Right lobe of liver (tissue), 6 donors: ENCODE measurements at regions not wholly inside any gene's neighbourhood (a gene's known extent, or its start where the extent isn't known, plus 50 kb on each side); places are given as distances from the start of the nearest gene placed in this dataset.

Experiments
- ATAC-seq, 4 donors: fragments of 200-7000 bp; cut with Tn5 transposase; one replicate each; pipeline ENCODE4 v1.9.1; 2020; ENCODE audit warnings: mild to moderate bottlenecking in 4 of 4, moderate library complexity in 4 of 4
- DNase-seq, 3 donors: peaks; one replicate each; pipeline ENCODE4 v3.0.0-alpha.2; 2020
- H3K27ac ChIP-seq, 3 donors: fragments of 200-600 bp; one replicate each; pipeline ENCODE4 v1.8.0; 2022
- H3K27me3 ChIP-seq, 2 donors: fragments of 200-600 bp; one replicate each; pipeline ENCODE4 v1.8.0; 2022
- H3K36me3 ChIP-seq, 4 donors: fragments of 200-600 bp; sonication (generic) in 1 of 4; one replicate each; pipeline versions ENCODE4 v1.5.1 to v1.8.0; 2017 to 2022; ENCODE audit warnings: control low read depth in 1 of 4
- H3K4me1 ChIP-seq, 4 donors: fragments of 200-600 bp; sonication (generic) in 1 of 4; one replicate each; pipeline versions ENCODE4 v1.5.1 to v1.8.0; 2017 to 2022; ENCODE audit warnings: control low read depth in 1 of 4
- H3K4me3 ChIP-seq, 3 donors: fragments of 200-600 bp; one replicate each; pipeline ENCODE4 v1.8.0; 2022
- H3K9me3 ChIP-seq, 4 donors: fragments of 200-600 bp; sonication (generic) in 1 of 4; one replicate each; pipeline versions ENCODE4 v1.5.1 to v1.8.0; 2017 to 2022; ENCODE audit warnings: control low read depth in 1 of 4
- POLR2A ChIP-seq: fragments of 450-650 bp; IDR thresholded peaks from one replicate; pipeline ENCODE4 v1.6.1; 2017; ENCODE audit warnings: antibody characterized with exemption, mild to moderate bottlenecking
- WGBS: methylation state at CpG from one replicate; pipeline ENCODE4 v1.1.6; 2018; ENCODE audit warnings: low coverage, low lambda C conversion rate; ENCODE audit not compliant: insufficient coverage; ENCODE audit errors: missing lambda C conversion rate; 5-methylcytosine and 5-hydroxymethylcytosine counted together
- intact Hi-C, 2 donors: fragments of 100-400 bp; cut with DNase I; formaldehyde crosslinking; loops; one replicate each; pipeline versions ENCODE4 v1.11.2 to v1.14.1; 2022
- TF ChIP-seq, protein P1 (sequence below), 4 donors: fragments of 200-600 bp in 3 of 4; fragments of 450-650 bp in 1 of 4; IDR thresholded peaks; one replicate each; pipeline versions ENCODE4 v1.5.1 to v1.8.0; 2016 to 2022; ENCODE audit warnings: antibody characterized with exemption in 4 of 4, mild to moderate bottlenecking in 2 of 4
- donor health status: DM: no; HTN: yes; CAD: no.
- donor health status: DM: no; HTN: no; CAD: no.
- donor health status: DM: no; HTN: no; CAD: no.
- donor health status: DM: no; HTN: yes; CAD: no.
- donor health status: DM: no; HTN: yes; CAD: no.

GRCh38 chr20:11098888-11099287 is 425.1 kb upstream of the JAG1 start:
- WGBS: 29% methylated on average over 1 of the region's 1 CpG
- no peak for ATAC-seq

DNA sequence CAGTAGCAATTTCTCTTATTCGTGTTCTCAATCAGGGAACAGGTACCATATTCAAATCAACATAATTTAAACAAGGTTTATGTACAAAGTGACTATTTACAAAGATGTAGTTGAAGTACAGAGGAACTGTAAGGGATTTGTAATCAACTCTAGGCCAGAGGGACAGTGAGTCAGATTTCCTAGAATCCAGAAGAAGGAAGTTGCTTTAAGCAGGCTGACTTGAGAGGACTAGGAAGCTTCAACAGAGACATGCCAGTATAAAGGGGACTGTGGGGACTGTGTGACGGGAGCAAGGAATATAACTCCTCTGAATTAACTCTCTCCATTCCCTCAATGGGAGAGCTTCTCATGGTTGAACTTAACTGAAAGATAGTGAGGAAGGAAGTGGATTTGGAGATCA is 427.4 kb upstream of the JAG1 start:
- Histone ChIP-seq H3K27ac (no peak overlapping the region), H3K4me3 (no peak overlapping the region), H3K4me1 (no peaks in the 10 kb centered on the region), H3K36me3 (no peaks in the 10 kb centered on the region), H3K9me3 (no peaks in the 10 kb centered on the region), H3K27me3 (no peaks in the 10 kb centered on the region)
- WGBS: 69% methylated on average over 2 of the region's 2 CpGs
- intact Hi-C loops: no loop called here
- ATAC-seq (peak in 2 of 4 donors; percentile 44 to 60), DNase-seq (no peak)
- TF ChIP-seq, protein P1, sequence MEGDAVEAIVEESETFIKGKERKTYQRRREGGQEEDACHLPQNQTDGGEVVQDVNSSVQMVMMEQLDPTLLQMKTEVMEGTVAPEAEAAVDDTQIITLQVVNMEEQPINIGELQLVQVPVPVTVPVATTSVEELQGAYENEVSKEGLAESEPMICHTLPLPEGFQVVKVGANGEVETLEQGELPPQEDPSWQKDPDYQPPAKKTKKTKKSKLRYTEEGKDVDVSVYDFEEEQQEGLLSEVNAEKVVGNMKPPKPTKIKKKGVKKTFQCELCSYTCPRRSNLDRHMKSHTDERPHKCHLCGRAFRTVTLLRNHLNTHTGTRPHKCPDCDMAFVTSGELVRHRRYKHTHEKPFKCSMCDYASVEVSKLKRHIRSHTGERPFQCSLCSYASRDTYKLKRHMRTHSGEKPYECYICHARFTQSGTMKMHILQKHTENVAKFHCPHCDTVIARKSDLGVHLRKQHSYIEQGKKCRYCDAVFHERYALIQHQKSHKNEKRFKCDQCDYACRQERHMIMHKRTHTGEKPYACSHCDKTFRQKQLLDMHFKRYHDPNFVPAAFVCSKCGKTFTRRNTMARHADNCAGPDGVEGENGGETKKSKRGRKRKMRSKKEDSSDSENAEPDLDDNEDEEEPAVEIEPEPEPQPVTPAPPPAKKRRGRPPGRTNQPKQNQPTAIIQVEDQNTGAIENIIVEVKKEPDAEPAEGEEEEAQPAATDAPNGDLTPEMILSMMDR (IDR thresholded peaks at IDR 0.05): no peak
- TF ChIP-seq POLR2A: no peak

More at GRCh38 chr20:11098888-11099287, 425.1 kb upstream of the JAG1 start:
- no peaks in the 10 kb centered on the region for H3K36me3 ChIP-seq
- no peak for DNase-seq
- no peaks in the 10 kb centered on the region for H3K4me1 ChIP-seq
- no peaks in the 10 kb centered on the region for H3K27me3 ChIP-seq
- H3K27ac ChIP-seq: no peak overlapping the region
- H3K9me3 ChIP-seq: no peaks in the 10 kb centered on the region
- H3K4me3 ChIP-seq: no peak overlapping the region
- intact Hi-C loops: no loop called here
- no peak for TF ChIP-seq POLR2A
- TF ChIP-seq, protein P1 (IDR thresholded peaks at IDR 0.05): peak in 2 of 4 donors; percentile 14 to 24

GRCh38 chr20:11101696-11102095 is 427.9 kb upstream of the JAG1 start:
- no peak for ATAC-seq
- TF ChIP-seq, protein P1 (IDR thresholded peaks at IDR 0.05): no peak
- TF ChIP-seq POLR2A: no peak
- no peak overlapping the region for H3K27ac ChIP-seq
- H3K9me3 ChIP-seq: no peaks in the 10 kb centered on the region
- no peak for DNase-seq
- no peaks in the 10 kb centered on the region for H3K36me3 ChIP-seq
- intact Hi-C loops: no loop called here
- no peak overlapping the region for H3K4me3 ChIP-seq
- no peaks in the 10 kb centered on the region for H3K4me1 ChIP-seq
- H3K27me3 ChIP-seq: no peaks in the 10 kb centered on the region
- 66% methylated on average over 5 of the region's 7 CpGs for WGBS

DNA sequence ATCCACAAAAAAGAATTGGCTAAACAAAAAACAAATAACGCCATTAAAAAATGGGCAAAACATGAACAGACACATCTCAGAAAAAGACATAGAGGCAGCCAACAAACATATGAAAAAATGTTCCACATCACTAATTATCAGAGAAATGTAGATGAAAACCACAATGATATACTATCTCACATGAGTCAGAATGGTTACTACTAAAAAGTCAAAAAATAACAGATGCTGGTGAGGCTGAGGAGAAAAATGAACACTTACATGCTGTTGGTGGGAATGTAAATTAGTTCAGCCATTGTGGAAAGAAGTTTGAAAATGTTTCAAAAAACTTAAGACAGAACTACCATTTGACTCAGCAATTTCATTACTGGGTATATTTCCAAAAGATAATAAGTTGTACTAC is 430.1 kb upstream of the JAG1 start:
- DNase-seq: no peak
- Histone ChIP-seq H3K27me3 (no peaks in the 10 kb centered on the region), H3K4me3 (no peak overlapping the region), H3K36me3 (no peaks in the 10 kb centered on the region), H3K9me3 (no peaks in the 10 kb centered on the region), H3K27ac (no peak overlapping the region), H3K4me1 (no peaks in the 10 kb centered on the region)
- no peak for ATAC-seq
- TF ChIP-seq, protein P1 (IDR thresholded peaks at IDR 0.05): no peak
- no peak for TF ChIP-seq POLR2A
- 70% methylated on average over 1 of the region's 1 CpG for WGBS
- intact Hi-C loops: no loop called here
